G401 (cell line): ENCODE measurements at regions not wholly inside any gene's neighbourhood (a gene's known extent, or its start where the extent isn't known, plus 50 kb on each side); places are given as distances from the start of the nearest gene placed in this dataset.
"Not testable (repeated sequence)": the region's sequence is repeated elsewhere in the genome, so short reads cannot be mapped to it uniquely, and the experiment has no call there.

Source experiments
- DNase-seq: peaks from one replicate; pipeline ENCODE4 v3.0.0-alpha.2; 2015; ENCODE audit warnings: low spot score
- in situ Hi-C: cut with HindIII; loops from 2 replicates; pipeline ENCODE4 v1.10.0; 2016; ENCODE audit warnings: low sequenced_read_pairs, mixed read lengths

DNA sequence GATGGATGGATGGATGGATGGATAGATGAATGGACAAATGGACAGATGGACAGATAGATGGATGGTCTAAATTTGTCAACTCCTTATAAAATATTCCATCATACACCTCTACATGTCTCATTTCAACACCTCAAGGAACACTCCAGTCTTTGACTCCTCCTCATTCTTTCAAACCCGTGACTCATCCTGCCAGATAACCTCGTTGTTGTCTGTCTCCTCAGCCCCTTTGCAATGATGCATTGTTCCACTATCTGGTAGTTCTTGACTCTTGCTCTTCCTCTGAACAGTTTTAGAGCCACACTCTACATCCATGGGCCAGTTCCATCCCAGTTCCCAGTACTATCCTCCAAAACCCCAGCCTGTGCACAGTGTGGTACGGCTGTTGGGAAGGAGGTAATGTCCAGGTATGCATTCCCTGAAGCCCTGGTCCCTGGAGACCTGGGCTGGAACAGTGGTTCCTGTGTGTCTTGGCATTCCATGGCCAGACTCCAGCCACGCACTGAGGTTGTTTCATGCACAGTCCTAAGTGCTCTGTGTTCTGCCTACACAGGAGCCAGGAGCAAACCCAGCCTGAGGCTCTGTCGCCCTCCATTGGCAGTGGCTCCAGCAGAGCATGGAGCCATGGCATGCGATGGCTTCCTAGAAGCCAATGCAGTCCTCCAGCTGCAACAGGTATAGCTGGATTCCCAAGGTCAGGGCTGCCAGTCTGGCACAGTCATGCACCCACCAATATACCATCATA, 105.7 kb downstream of the C17orf67 start:
- in situ Hi-C loops: no loop called here

DNA sequence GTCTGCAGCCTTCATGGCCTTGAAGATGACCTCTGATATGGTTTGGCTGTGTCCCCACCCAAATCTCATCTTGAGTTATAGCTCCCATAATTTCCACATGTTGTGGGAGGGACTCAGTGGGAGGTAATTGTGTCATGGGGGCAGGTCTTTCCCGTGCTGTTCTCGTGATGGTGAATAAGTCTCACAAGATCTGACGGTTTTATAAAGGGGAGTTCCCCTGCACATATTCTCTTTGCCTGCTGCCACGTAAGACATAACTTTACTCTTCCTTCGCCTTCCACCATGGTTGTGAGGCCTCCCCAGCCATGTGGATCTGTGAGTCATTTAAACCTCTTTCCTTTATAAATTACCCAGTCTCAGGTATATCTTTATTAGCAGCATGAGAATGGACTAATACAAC, 102.6 kb downstream of the C17orf67 start:
- DNase-seq, in situ Hi-C loops: not testable (repeated sequence)

More for the DNA sequence above, 105.7 kb downstream of the C17orf67 start:
- DNase-seq: no peak

DNA sequence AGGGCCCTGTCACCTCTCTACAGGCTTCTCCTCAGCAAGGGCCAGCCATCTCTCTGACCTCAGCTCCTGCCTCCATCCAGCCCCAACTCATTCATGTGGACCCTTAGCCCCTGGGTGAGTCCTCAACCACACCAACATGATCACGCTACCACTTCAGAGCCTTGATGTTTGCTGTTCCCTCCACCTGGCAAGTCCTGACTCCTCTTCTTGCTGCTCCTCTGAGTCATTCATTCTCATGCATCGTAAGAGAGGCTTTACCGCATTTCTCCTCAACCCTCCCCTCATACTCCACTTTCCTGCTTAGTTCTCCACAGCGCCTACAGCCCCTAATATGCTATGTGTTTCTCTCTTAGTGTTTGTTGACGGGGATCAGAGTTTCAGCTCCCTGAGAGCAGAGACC, 99.9 kb downstream of the C17orf67 start:
- in situ Hi-C loops: no loop called here
- no peak for DNase-seq

DNA sequence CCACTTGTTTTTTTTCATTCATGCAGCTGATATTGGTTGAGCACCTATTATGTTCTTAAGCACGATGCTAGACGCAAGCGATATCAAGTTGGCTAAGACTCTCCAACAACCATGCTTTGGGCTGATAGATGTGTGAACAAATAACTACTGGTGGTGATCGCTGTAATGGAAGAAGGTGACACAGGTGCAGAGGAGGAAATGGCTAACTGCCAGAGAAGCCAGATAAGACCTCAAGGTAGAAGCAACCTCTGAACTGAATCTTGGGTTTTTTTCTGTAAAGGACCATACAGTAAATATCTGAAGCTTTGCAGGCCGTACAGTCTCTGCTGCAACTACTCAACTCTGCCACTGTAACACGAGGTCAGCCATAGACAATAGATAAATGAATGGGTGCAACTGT, 97.9 kb downstream of the C17orf67 start:
- DNase-seq: no peak
- in situ Hi-C loops: no loop called here

DNA sequence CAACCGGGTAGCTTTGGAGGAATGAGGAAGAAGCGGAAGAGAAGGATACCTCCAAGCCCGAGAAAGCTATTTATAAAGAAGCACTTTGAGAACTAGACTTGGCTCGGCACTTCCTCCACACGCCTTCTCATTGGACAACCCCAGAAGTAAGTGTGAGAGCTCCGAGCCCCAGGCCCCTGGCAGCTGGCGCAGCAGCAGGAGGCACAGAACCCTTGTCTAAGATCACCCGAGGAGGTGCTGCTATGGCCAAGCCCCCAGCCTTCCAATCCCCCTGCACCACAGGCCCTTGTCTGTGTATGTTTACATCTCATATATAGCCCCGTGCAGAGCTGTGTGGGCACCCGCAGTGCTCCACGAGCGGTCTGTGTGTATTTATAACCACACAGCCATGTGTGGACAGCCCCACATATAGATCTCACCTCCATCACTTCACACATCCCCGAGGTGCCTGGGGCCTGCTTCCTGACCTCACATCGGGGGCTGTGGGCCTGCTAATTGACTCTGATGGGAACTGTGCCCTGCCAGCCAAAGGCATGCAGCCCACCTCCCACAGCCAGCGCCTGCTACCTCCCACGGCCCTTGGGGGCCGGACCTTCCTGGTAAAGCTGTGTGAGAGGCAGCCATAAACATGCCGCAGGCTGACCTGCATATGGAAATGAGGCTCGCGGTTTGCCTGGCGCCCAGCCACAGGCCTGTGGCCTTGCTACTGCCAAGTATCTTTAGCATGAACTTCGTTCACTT, 96.1 kb downstream of the C17orf67 start:
- in situ Hi-C loops: no loop called here

DNA sequence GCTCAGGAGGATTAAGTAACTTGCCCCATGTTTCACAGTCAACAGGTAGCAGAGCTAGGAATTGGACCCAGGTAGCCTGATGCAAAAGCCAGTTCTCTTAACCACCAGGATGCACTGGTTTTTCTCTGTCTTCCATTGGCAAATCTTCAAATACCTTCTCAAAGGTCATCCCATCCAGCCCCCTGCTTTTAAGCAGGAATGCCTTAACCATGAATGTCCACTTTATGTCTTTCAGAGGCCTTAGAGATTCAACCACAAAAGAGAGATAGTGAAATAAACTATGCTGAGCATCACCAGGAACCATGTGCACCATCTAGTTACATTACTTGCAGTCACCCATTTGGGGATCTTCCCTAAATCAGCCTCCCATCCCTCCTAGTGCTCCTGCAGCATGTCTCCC, 94.3 kb downstream of the C17orf67 start:
- no peak for DNase-seq
- in situ Hi-C loops: no loop called here

More for the DNA sequence above, 96.1 kb downstream of the C17orf67 start:
- no peak for DNase-seq

DNA sequence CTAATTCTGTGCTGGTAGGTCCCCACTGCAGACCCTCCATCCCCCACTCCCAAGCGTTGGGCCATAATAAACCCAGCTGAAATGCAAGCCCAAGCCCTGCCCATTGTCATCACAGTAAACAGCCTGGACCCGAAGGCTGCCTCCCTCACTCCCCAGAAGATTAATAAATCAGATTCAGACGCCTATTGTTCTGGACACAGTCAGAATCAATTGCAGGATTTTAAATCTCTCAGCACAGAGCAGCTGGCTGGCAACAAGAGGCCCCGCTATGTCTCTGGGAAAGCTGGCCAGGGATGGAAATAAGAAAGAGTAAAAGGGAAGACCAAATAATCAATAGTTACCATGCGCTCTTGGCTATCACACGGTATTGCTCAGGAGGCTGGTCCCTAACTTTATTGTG, 93.9 kb downstream of the C17orf67 start:
- in situ Hi-C loops: no loop called here
- DNase-seq: no peak

DNA sequence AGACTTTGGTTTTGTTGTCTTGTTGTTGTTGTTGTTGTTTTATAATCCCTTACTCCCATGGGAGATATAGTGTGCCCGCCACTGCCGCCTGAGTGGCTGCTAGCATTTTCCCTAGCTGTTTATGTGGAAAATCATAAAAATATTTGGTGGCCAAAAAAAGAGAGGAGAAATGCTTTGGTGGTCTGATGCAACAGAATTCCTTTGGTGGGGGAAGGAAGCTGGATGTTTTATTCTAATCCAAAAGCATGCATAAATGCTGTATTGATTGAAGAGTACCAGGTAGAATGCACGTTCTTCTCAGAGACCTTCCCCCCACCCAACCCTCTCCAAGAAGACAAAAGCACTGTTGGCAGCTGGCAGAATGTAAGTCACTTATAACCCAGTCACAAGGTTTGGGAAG, 93.2 kb downstream of the C17orf67 start:
- DNase-seq: no peak
- in situ Hi-C loops: no loop called here
